ENCODE measurements at regions not wholly inside any gene's neighbourhood (a gene's known extent, or its start where the extent isn't known, plus 50 kb on each side); places are given as distances from the start of the nearest gene placed in this dataset.

DNA sequence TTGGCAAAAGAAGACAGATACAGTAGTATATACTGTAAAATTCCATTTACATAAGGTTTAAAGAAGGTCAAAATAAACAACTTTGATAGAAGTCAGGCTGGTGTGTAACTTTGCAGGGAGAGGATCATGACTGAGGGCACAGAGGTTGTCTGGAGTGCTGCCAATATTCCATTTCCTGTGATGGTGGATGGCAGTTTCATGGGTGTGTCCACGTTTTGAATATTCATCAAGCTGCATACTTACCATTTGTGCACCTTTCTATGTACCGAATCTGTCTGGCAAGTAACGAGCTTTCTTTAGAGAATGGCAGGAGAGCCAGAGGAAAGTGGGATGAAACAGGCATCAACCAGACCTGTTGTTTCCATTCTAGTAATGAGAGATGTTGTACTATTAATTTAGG is 420.5 kb upstream of the HTR2A start:
- Mint-ChIP-seq H3K27ac (no peak overlapping the region), H3K9me3 (no peaks in the 10 kb centered on the region), H3K36me3 (ENCODE audit: low read depth) (no peaks in the 10 kb centered on the region), H3K27me3 (ENCODE audit: low read depth) (no peaks in the 10 kb centered on the region), H3K4me3 (no peak overlapping the region), H3K4me1 (ENCODE audit: low read depth) (no peaks in the 10 kb centered on the region)
- intact Hi-C loops (cut with micrococcal nuclease): no loop called here
- CTCF ChIA-PET: no interaction called here
- DNase-seq: no peak

DNA sequence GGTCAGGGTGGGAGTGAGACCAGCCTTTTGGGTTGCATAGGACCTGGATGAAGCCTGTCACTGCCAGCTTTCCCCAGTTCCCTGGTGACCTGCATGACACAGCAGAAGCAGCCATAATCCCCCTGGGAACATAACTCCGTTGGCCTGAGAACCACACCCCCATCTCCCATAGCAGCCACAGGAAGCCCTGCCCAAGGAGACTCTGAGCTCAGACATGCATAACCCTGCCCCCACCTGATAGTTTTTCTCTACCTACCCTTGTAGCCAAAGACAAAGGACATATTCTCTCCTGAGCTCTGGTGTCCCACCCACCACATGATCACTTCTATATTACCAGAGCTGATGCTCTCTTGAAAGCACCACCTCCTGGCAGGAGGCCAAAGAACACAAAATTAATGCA is 413.5 kb upstream of the HTR2A start:
- Mint-ChIP-seq H3K27me3 (ENCODE audit: low read depth) (no peaks in the 10 kb centered on the region), H3K9me3 (peaks cover 6% of the 10 kb centered on the region), H3K36me3 (ENCODE audit: low read depth) (peaks cover 3% of the 10 kb centered on the region), H3K27ac (no peak overlapping the region), H3K4me3 (no peak overlapping the region), H3K4me1 (ENCODE audit: low read depth) (no peaks in the 10 kb centered on the region)
- no peak for DNase-seq
- intact Hi-C loops (cut with micrococcal nuclease): no loop called here
- CTCF ChIA-PET: no interaction called here

DNA sequence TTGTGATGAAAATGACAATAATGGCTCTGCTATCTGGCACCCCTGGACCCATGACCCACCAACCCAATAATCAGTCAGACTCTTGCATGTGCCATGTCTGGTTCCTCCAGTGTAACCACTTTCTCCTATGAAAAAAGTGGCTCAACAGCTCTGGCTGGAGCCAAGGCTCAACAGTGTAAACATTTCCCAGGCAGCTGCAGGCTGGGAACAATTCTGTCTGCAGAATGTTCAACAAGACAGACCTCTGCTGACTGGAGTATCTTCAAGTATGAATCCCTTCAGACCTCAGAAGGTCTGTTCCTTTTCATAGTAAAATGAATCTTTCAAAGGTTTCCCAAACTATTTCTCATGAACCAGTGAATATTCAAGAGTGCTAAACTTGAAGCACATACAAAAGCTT is 410.1 kb upstream of the HTR2A start:
- intact Hi-C loops (cut with micrococcal nuclease): no loop called here
- CTCF ChIA-PET: no interaction called here
- Mint-ChIP-seq H3K27ac (no peak overlapping the region), H3K4me1 (ENCODE audit: low read depth) (no peaks in the 10 kb centered on the region), H3K9me3 (peaks cover 6% of the 10 kb centered on the region), H3K27me3 (ENCODE audit: low read depth) (no peaks in the 10 kb centered on the region), H3K36me3 (ENCODE audit: low read depth) (peaks cover 3% of the 10 kb centered on the region), H3K4me3 (no peak overlapping the region)
- no peak for DNase-seq

DNA sequence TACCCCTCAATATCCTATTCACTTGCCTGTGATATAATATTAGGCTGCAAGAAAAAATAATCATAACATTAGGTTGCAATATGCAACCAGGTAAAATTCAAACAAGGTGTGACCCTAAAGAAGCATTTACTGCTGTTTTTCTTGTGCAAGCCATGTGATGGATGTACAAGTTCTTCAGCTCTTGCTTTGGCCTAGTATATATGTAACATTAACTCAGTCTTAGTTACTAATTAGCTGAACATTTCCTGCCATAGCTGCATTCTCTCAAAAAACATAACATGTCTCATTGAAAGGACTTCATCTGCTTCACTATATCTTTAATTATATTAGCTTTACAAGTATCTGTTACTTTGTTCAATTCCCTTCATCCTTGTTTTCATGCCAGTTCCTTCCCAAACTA is 406.8 kb upstream of the HTR2A start:
- H3K36me3 Mint-ChIP-seq (ENCODE audit: low read depth): no peaks in the 10 kb centered on the region
- no peak overlapping the region for H3K27ac Mint-ChIP-seq
- H3K27me3 Mint-ChIP-seq (ENCODE audit: low read depth): peaks cover 5% of the 10 kb centered on the region
- H3K4me1 Mint-ChIP-seq (ENCODE audit: low read depth): no peaks in the 10 kb centered on the region
- intact Hi-C loops (cut with micrococcal nuclease): no loop called here
- H3K4me3 Mint-ChIP-seq: no peak overlapping the region
- DNase-seq: no peak
- CTCF ChIA-PET: no interaction called here
- no peaks in the 10 kb centered on the region for H3K9me3 Mint-ChIP-seq

DNA sequence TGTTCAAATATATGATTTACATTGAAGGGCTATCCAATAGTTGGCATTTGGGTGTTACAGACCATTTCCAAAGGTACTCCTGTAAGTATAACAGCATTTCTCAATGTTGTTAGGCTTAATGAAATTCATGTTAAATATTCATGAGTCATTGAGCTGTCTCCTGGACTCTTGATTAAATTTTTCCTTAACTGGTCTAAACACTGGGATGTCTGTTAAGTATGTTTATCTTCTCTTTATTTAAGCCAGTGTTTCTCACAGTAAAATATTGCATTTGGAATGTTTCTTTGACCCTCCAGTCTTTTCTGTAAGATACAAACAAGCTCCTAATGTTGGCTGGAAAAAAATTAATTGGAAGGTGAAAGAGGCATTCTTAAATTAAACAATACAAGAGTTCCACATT is 402.5 kb upstream of the HTR2A start:
- Mint-ChIP-seq H3K27me3 (ENCODE audit: low read depth) (peaks cover 9% of the 10 kb centered on the region), H3K9me3 (no peaks in the 10 kb centered on the region), H3K4me3 (no peak overlapping the region), H3K4me1 (ENCODE audit: low read depth) (no peaks in the 10 kb centered on the region), H3K36me3 (ENCODE audit: low read depth) (no peaks in the 10 kb centered on the region), H3K27ac (no peak overlapping the region)
- CTCF ChIA-PET: no interaction called here
- intact Hi-C loops (cut with micrococcal nuclease): no loop called here
- no peak for DNase-seq

- H3K9me3 Mint-ChIP-seq: peaks cover 2% of the 10 kb centered on the region
- no peaks in the 10 kb centered on the region for H3K4me1 Mint-ChIP-seq (ENCODE audit: low read depth)
- no peak overlapping the region for H3K27ac Mint-ChIP-seq
- no peak for DNase-seq
- peaks cover 9% of the 10 kb centered on the region for H3K27me3 Mint-ChIP-seq (ENCODE audit: low read depth)
- CTCF ChIA-PET: no interaction called here
- H3K4me3 Mint-ChIP-seq: no peak overlapping the region
- H3K36me3 Mint-ChIP-seq (ENCODE audit: low read depth): no peaks in the 10 kb centered on the region
- intact Hi-C loops (cut with micrococcal nuclease): no loop called here
Observed at GRCh38 chr13:47298506-47298905, 401.7 kb upstream of the HTR2A start.

- no peak for DNase-seq
- H3K27me3 Mint-ChIP-seq (ENCODE audit: low read depth): peaks cover 4% of the 10 kb centered on the region
- CTCF ChIA-PET: no interaction called here
- H3K36me3 Mint-ChIP-seq (ENCODE audit: low read depth): no peaks in the 10 kb centered on the region
- H3K9me3 Mint-ChIP-seq: peaks cover 2% of the 10 kb centered on the region
- H3K4me1 Mint-ChIP-seq (ENCODE audit: low read depth): no peaks in the 10 kb centered on the region
- H3K4me3 Mint-ChIP-seq: no peak overlapping the region
- intact Hi-C loops (cut with micrococcal nuclease): no loop called here
- H3K27ac Mint-ChIP-seq: no peak overlapping the region
Observed at GRCh38 chr13:47294691-47295090, 397.8 kb upstream of the HTR2A start.

- Mint-ChIP-seq H3K4me1 (ENCODE audit: low read depth) (no peaks in the 10 kb centered on the region), H3K36me3 (ENCODE audit: low read depth) (no peaks in the 10 kb centered on the region)
Observed at GRCh38 chr13:47291107-47291656, 394.3 kb upstream of the HTR2A start.

DNA sequence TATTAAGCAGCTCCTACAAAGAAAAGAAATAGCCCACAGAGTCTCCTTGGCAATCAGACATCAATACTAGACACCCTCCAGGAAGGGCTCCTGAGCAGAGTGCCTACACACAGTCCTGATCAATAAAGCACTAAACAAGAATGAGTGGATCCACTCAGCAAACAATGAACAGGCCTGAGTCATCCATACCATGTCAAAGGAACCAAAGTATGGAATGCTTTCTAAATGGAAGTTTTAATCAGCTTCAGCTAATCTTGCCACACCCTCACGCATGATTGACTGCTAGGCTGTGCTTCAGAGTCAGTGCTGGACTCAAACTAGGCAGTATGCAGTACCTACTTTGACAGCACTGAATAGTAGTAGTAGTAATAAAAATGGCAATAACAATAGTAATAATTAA is 392.7 kb upstream of the HTR2A start:
- H3K27ac Mint-ChIP-seq: no peak overlapping the region
- intact Hi-C loops (cut with micrococcal nuclease): no loop called here
- H3K4me3 Mint-ChIP-seq: no peak overlapping the region
- H3K4me1 Mint-ChIP-seq (ENCODE audit: low read depth): no peaks in the 10 kb centered on the region
- H3K9me3 Mint-ChIP-seq: peaks cover 2% of the 10 kb centered on the region
- no peaks in the 10 kb centered on the region for H3K36me3 Mint-ChIP-seq (ENCODE audit: low read depth)
- no peak for DNase-seq
- no peaks in the 10 kb centered on the region for H3K27me3 Mint-ChIP-seq (ENCODE audit: low read depth)
- CTCF ChIA-PET: no interaction called here

More at GRCh38 chr13:47291107-47291656, 394.3 kb upstream of the HTR2A start:
- H3K9me3 Mint-ChIP-seq: peaks cover 2% of the 10 kb centered on the region
- no peaks in the 10 kb centered on the region for H3K27me3 Mint-ChIP-seq (ENCODE audit: low read depth)
- no peak for DNase-seq
- H3K27ac Mint-ChIP-seq: no peak overlapping the region
- H3K4me3 Mint-ChIP-seq: no peak overlapping the region
- intact Hi-C loops (cut with micrococcal nuclease): no loop called here
- CTCF ChIA-PET: interaction anchor here (0.6 kb wide), 1 partner anchor 71 kb away, joined by 3 read pairs; no protein-coding TSS in a partner anchor

- Mint-ChIP-seq H3K4me1 (ENCODE audit: low read depth) (no peaks in the 10 kb centered on the region), H3K9me3 (no peaks in the 10 kb centered on the region), H3K27me3 (ENCODE audit: low read depth) (no peaks in the 10 kb centered on the region), H3K4me3 (no peak overlapping the region), H3K27ac (no peak overlapping the region), H3K36me3 (ENCODE audit: low read depth) (no peaks in the 10 kb centered on the region)
- CTCF ChIA-PET: interaction anchor here (0.7 kb wide), 2 partner anchors 15 to 1402 kb away, joined by 3 read pairs; no protein-coding TSS in a partner anchor
- no peak for DNase-seq
- intact Hi-C loops (cut with micrococcal nuclease): no loop called here
Observed at GRCh38 chr13:47288546-47288945, 391.7 kb upstream of the HTR2A start.

- Mint-ChIP-seq H3K4me3 (no peak overlapping the region), H3K27ac (no peak overlapping the region), H3K36me3 (ENCODE audit: low read depth) (no peaks in the 10 kb centered on the region), H3K4me1 (ENCODE audit: low read depth) (no peaks in the 10 kb centered on the region), H3K9me3 (no peaks in the 10 kb centered on the region), H3K27me3 (ENCODE audit: low read depth) (no peaks in the 10 kb centered on the region)
- no peak for DNase-seq
- CTCF ChIA-PET: no interaction called here
- intact Hi-C loops (cut with micrococcal nuclease): no loop called here
Observed at GRCh38 chr13:47287291-47287751, 390.5 kb upstream of the HTR2A start.

GRCh38 chr13:47281991-47282390 is 385.1 kb upstream of the HTR2A start:
- no peaks in the 10 kb centered on the region for H3K36me3 Mint-ChIP-seq (ENCODE audit: low read depth)
- CTCF ChIA-PET: no interaction called here
- H3K27ac Mint-ChIP-seq: no peak overlapping the region
- H3K9me3 Mint-ChIP-seq: no peaks in the 10 kb centered on the region
- intact Hi-C loops (cut with micrococcal nuclease): no loop called here
- H3K4me1 Mint-ChIP-seq (ENCODE audit: low read depth): no peaks in the 10 kb centered on the region
- no peaks in the 10 kb centered on the region for H3K27me3 Mint-ChIP-seq (ENCODE audit: low read depth)
- no peak for DNase-seq
- H3K4me3 Mint-ChIP-seq: no peak overlapping the region

GRCh38 chr13:47279920-47280319 is 383.1 kb upstream of the HTR2A start:
- Mint-ChIP-seq H3K9me3 (no peaks in the 10 kb centered on the region), H3K27ac (no peak overlapping the region), H3K27me3 (ENCODE audit: low read depth) (peaks cover 3% of the 10 kb centered on the region), H3K4me1 (ENCODE audit: low read depth) (no peaks in the 10 kb centered on the region), H3K36me3 (ENCODE audit: low read depth) (no peaks in the 10 kb centered on the region), H3K4me3 (no peak overlapping the region)
- CTCF ChIA-PET: no interaction called here
- intact Hi-C loops (cut with micrococcal nuclease): no loop called here
- no peak for DNase-seq

GRCh38 chr13:47277774-47278173 is 380.9 kb upstream of the HTR2A start:
- Mint-ChIP-seq H3K4me3 (no peak overlapping the region), H3K36me3 (ENCODE audit: low read depth) (no peaks in the 10 kb centered on the region), H3K27me3 (ENCODE audit: low read depth) (peaks cover 5% of the 10 kb centered on the region), H3K9me3 (no peaks in the 10 kb centered on the region), H3K4me1 (ENCODE audit: low read depth) (no peaks in the 10 kb centered on the region), H3K27ac (no peak overlapping the region)
- no peak for DNase-seq
- intact Hi-C loops (cut with micrococcal nuclease): no loop called here
- CTCF ChIA-PET: no interaction called here
